Epidermal melanocyte (primary cell): ENCODE measurements at regions not wholly inside any gene's neighbourhood (a gene's known extent, or its start where the extent isn't known, plus 50 kb on each side); places are given as distances from the start of the nearest gene placed in this dataset.
"Not testable (repeated sequence)": the region's sequence is repeated elsewhere in the genome, so short reads cannot be mapped to it uniquely, and the experiment has no call there.

Source experiments
- DNase-seq: peaks from one replicate; pipeline ENCODE4 v3.0.0; 2011; ENCODE audit warnings: low spot score; ENCODE audit not compliant: insufficient read length

DNA sequence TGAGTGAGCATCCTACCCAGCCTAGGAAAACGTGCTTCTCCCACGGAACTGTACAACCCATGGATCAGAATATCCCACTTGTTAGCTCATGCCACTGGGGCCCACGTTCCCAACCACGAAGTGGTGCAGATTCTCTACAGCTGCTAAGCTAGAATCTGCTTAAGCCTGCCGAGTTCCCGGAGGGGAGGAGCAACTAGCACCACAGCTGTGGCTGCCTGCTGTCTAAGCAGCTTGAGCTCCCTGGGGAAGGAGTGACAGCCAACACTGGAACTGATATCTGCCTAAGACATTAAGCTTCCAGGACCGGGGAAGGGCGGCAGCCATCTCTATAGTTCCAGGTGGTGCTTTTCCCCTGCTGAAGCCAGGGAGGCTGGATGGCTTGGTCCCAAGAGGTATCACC, 334.7 kb upstream of the CHRM2 start:
- no peak for DNase-seq

DNA sequence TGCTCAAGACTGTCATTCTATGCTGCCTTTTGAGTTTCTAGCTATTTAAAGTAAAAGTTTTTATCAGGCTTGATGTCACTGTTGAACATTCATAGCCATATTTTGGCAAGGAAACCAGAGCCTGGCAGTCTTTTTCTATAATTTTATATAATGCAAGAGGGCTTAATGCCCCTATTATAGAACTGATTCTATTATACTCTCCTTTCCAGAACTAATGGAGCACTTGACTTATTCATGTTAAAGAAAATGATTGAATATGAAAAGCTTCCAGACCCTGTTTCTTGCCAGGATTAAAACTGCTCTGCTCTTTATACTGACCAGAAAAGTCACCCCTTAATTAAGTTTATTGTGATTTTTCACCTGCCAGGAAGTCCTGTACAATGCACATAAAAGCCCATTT, 337.6 kb upstream of the CHRM2 start:
- DNase-seq: no peak

DNA sequence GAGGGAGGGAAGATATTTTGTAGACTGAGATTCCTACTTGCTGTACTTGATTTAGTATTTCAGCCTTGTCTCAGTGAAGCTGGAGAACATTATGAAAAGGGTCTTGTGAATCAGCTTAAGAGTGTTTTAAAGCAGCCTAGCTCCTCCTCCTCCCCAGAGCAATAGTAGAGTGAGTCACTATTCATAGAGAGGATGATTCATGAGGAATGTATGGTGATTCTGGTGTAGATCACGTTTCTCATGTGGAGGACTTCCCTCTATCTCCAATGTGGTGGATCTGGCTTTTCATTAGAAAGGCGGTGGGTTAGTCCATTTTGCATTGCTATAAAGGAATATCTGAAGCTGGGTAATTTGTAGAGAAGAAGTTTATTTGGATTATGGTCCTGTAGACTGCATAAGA, 340.1 kb upstream of the CHRM2 start:
- no peak for DNase-seq

DNA sequence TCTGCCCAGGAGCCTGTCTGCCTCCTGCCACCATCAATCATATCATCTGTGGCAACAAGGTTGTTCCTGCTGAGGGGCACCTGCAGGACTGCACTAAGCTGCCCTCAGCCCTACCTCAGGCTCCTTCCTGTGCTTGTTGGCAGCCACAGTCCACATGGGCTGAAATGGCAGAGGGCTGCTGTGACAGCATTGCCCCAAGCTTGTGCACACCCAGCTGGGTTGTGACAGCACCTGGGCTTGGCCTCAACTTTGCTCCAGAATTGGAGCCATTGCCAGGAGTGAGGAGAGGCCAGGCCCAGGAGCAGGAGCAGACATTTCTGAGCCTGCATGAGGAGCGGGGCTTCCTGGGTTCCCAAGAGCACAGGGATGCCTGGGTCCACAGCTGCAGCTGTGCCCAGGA, 340.9 kb upstream of the CHRM2 start:
- DNase-seq: no peak

DNA sequence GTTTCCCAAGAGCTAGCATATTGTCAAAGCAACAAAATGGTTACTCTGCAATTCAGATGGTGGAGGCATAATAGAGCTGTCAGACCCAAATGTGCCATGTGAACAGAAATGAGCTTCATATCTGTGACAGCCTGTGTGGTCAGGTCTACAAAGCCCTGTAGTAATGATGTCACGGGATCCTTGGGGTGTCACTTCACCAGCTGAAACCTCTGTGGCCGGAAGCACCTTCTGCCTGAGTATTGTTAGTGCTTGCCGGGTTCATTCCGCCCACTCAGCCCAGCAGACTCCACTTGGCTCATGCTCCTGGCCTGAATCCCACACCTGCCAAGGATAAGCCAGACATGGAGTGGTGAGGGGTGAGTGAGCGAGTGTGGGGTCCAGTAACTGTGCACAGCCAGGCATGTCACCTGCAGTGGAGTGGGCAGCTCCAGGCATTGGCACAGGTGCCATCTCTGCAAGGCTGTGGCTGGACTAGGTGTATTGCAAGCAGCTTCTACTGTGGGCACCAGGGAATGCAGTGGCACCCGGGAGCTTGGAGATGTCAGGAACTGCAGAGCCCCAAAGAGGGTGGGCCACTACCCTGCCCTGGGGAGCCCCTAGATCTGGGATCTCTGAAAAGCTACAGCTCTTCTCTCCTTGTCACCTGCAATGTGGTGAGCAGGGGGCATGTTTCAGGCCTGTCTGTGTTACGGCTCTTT, 341.9 kb upstream of the CHRM2 start:
- DNase-seq: no peak

DNA sequence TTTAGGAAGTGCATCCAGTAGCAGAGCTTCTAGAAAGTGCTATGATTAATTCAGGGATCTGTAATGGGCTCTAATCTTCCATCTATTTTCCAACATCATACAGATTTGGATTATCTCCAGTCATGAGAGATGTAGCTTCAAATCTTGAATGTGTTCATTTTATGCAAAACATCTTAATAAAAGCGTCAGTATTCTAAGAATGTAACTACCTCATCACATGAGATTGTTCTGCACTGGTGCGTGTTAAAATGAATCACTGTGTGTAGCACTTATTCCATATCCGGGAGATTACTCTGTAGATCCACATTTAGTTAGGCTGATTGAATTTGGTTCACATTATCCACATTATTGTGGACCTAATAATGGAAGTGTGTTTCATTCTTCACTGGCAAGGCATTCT, 344.9 kb upstream of the CHRM2 start:
- no peak for DNase-seq

DNA sequence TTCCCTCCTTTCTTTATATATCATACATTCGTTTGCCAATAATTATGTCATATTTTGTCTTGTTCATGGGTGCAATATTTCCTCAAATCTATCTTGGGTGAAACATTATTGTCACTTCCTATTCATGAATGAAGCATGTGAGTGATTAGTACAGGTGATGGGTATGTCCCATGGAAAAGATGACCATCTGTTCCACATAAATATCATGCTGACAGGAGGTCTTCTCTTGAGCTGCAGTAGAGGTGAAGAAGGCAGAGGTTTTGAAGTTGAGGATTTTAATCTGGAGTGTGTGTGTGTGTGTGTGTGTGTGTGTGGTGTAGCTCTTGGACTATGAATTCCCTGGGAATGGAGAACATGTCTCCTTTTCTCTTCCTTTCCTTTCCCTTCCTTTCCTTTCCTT, 350.5 kb upstream of the CHRM2 start:
- no peak for DNase-seq

DNA sequence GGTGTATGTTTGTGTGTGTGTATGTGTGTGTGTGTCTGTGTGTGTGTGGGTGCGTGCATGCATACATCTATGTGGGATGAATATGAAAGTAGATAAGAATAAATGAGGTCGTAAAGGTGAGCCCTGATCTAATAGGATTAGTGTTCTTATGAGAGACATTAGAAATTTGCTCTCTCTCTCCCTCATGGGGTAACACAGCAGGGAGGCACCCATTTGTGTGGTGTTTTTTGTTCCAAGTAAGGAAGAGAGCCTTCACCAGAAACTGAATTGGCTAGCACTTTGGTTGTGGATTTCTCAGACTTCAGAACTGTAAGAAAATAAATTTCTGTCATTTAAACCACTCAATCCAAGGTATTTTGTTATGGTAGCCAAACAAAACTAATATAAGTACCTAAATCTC, 353.7 kb upstream of the CHRM2 start:
- DNase-seq: no peak

DNA sequence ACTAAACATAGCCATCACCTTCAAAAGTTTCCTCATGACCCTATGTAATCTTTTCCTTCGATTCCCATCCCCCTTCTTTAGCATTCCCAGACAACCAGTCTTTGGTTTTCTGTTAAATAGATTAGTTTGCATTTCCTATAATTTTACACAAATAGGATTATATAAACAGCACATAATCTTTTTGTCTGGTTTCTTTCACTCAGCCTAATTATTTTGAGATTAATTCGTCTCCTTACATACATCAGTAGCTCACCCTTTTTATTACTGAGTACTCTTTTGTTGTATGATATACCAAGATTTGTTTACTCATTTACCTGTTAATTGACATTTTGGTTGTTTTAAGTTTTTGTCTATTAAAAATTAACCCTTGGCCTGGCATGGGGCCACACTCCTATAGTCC, 354.7 kb upstream of the CHRM2 start:
- no peak for DNase-seq

DNA sequence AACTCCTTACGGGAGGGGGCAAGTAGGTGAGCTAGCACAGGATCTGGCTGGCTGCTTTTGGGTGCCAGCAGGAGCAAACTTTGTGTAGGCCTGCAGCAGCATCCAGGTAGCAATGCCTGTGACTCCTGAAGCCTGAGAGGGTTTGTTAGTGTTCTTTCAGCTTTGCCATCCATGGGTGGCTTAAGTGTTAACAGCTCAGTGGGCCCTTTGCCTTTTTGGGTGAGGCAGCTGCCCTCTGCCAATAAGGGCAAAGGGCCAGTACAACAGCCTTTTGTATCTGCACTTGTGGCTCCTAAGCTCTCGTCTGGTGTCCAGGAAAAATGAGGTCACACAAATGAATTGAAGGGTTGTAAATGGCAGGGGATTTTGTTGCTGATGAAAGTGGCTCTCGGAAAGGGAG, 359.0 kb upstream of the CHRM2 start:
- no peak for DNase-seq

DNA sequence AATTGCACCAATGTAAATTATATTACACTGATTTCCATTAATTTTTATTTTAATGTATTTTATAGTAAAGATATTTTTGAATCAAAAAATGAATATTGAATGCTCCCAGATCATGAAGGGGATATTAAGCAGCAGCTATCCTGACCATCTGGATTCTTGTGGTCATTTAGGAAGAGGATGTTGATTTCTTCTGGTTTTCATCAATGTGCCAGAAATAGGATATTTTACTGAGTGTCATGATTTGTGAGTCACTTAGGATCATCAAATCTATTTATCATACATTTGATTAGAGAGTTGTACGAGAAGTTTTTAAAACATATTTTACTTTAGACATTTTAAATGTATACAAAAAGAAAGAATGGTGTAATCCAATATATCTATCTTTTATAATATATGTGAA, 366.3 kb upstream of the CHRM2 start:
- DNase-seq: no peak

DNA sequence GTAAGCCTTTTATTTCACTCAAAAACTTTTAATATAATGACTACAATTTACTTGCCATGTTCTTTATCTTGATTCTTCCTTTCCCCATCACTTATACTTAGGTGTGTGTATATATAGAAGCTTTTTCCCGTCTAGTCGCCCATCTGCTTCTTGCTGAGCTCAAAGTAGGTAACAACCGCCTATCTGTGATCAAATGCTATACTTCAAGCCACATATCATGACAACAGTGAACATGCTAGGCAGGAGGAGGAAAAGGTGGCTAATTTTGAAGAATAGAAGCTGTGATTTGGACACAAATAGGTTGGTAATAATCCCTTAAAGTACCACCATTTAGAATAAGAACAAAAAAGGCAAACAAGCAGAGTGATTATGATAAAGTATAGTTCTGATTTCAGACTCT, 367.3 kb upstream of the CHRM2 start:
- DNase-seq: no peak

DNA sequence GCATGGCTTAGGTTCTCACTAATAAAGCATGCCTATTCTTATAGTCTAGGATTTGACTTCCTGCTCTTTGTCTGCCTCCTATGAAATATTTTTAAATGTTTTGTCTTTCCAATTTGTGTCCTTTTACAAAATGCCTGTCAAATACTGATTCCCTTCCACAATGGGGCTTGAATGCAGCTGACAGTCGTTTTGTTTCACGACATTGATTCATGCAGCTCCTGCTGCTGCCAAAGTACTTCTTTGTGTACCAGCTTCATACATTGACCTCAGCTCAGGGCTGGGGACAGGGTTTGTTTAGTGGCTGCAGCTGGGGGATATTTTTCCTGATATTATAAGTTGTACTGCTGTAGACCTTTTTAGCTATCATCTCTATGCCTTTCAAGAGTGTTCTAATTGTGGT, 371.9 kb upstream of the CHRM2 start:
- DNase-seq: no peak

DNA sequence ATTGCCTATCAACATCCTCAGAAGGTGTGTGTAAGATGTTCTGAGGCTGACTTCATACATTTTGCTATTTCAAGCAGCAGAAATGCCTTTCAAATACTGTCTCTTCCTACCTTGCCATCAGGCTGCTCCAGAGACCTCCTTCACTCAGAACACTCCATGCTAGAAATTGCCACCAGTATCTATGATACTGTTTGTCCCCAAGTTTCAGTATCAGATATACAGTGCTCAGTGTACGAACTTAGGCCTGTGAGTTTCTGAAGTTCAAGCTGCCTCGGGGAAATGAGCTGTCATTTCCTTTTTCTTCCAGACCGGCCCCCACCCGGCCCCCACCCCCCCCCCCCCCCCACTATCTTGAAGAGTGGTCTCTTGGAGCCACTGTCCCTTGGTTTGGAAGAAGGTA, 373.4 kb upstream of the CHRM2 start:
- no peak for DNase-seq

DNA sequence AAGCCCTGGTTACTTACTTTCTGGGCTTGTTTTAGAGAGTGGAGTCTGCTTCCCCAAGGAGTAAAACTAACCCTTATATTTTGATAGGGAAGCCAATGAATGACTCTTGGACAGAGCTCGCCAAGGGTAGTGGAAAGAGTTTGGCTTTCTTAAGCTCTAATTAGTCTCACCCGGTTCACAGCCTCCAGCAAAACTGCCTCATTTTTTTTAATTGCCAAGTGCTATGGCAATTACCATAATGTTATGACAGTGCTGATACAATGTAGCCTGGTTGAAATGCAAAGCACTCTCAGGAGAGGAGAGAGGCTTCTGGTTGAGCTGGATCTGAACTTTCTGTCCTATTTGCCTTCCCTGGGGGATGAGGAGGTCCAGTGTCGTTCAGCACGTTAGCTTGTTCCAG, 376.1 kb upstream of the CHRM2 start:
- DNase-seq: no peak

DNA sequence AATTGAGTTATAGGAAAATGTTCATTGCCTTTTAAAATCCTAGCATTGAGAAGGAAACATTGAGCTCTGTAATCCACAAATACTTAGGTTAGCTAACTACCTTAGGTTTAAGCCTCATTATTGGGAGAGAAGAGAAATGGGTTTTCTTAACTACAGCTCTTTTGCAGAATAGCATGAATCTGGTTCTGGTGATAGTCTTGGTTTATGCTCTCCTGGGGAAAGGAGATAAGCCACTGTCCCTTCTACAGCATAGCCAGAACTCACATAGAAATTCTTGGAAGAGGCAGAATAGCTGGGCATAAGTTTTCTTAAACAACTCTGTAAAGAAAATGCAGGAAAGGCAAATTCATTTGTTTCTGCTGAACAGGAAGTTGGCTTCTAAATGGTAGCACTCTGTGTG, 378.6 kb upstream of the CHRM2 start:
- DNase-seq: no peak

DNA sequence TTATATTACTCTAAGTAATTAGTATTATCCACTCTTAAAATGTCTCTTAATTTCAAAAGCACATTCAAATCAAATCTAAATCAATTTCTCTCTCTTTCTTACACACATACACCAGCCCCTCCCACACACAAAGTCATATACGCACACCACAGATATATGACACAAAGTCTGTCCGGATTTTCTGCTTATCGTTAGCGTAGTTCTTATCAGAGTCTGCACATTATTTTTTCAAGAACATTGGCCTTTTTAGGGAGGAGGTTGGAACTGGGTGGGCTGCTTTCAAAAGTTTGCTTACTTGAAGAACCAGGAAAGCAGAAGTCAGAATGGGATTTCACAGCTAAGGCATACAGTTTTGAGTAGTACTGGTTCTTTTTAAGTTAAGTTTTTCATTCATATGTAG, 387.6 kb upstream of the CHRM2 start:
- no peak for DNase-seq

DNA sequence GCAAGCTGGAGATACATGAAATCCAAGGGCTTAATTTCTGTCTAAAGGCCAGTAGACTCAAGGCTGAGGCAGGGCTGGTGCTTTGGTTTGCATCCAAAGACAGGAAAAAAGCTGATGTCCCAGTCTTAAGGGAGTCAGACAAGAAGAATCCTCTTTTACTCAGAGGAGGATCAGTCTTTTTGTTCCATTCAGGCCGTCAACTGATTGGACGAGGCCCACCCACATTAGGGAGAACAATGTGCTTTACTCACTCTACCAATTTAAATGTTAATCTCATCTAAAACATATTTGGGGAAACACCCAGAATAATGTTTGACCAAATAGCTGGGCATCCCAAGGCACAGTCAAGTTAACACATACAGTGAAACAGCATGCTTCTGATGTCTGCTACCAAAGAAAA, 388.5 kb upstream of the CHRM2 start:
- no peak for DNase-seq

DNA sequence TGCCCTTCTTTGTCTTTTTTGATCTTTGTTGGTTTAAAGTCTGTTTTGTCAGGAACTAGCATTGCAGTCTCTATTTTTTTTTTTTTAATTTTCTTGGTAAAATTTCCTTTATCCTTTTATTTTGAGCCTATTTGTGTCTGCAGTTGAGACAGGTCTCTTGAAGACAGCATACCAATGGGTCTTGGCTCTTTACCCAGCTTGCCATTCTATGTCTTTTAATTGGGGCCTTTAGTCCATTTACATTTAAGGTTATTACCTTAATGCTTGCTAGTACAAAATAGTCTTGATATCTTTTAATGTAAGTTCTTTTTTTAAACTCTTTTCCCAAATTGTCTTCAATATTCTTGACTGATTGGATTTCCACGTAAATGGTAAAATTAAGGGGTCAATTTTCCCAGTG, 398.3 kb upstream of the CHRM2 start:
- DNase-seq: no peak

DNA sequence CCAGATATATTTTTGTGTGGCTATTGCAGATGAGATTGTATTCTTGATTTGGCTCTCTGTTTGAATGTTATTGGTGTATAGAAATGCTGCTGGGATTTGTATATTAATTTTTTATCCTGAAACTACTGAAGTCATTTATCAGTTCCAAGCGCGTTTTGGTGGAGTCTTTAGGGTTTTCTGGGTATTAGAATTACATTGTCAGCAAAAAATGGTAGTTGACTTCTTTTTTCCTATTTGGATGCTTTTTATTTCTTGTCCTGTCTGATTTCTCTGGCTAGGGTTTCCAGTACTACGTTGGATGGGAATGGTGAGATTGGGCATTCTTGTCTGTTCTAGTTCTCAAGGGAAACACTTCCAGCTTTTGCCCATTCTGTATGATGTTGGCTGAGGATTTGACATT, 415.5 kb upstream of the CHRM2 start:
- no peak for DNase-seq

DNA sequence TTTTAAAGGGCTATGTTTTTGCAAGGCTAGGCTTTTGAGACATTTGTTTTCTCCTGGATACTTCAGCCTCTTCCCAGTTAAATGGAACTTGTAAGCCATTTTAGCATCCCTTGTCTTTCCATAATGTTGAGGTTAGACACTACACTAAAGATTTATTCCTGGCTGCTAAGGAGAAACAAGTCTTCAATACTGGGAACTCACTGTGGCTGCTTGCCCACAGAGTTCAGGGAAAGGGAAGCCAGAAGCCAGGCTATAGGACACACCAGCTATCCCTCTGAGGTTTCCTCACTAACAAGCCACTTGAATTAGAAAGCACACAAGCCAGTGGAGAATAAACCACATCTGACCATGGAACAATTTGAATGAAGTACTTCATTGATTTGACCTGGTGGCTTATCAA, 421.7 kb upstream of the CHRM2 start:
- DNase-seq: no peak

DNA sequence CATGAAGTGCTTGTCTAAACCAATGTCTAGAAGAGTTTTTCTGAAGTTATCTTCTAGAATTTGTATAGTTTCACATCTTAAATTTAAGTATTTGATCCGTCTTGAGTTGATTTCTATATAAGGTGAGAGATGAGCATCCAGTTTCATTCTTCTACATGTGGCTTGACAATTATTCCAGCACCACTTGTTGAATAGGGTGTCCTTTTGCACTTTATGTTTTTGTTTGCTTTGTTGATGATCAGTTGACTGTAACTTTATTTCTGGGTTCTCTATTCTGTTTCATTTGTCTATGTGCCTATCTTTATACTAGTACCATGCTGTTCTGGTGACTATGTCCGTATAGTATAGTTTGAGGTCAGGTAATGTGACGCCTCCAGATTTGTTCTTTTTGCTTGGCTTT, 426.6 kb upstream of the CHRM2 start:
- no peak for DNase-seq

DNA sequence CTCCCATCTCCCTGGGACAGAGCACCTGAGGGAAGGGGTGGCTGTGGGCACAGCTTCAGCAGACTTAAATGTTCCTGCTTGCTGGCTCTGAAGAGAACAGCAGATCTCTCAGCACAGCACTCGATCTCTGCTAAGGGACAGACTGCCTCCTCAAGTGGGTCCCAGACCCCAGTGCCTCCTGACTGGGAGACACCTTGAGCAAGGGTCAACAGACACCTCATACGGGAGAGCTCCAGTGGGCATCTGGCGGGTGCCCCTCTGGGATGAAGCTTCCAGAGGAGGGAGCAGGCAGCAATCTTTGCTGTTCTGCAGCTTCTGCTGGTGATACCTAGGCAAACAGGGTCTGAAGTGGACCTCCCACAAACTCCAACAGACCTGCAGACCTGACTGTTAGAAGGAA, 436.7 kb upstream of the CHRM2 start:
- not testable (repeated sequence) for DNase-seq

DNA sequence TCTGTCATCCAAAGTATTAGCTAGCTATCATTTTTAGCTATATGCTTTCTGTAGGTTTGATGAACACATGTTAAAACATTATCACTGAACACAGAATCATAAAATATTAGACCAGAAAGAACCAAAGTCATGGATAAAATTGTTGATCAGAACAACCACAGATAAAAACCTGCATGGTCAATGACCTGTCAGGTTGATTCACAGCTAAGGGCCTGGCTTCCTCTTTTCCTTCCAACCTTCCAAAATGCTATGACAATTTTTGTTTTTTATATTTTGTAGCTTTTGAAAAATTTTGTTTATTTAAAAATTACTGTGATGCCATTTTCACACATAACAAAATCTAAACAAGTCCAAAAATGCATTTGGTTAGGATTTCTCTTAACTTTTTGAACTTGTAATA, 444.4 kb upstream of the CHRM2 start:
- DNase-seq: no peak
